ENCODE measurements at regions not wholly inside any gene's neighbourhood (a gene's known extent, or its start where the extent isn't known, plus 50 kb on each side); places are given as distances from the start of the nearest gene placed in this dataset.

- TF ChIP-seq CTCF (IDR thresholded peaks at IDR 0.05) (no peak), POLR2A (IDR thresholded peaks at IDR 0.05) (no peak)
These were observed 125.6 kb upstream of the SLCO6A1 start for GRCh38 chr5:102624405-102624804.
